Tibial nerve (tissue), 4 donors: ENCODE measurements at regions not wholly inside any gene's neighbourhood (a gene's known extent, or its start where the extent isn't known, plus 50 kb on each side); places are given as distances from the start of the nearest gene placed in this dataset.
A peak's percentile ranks its signal among the peaks of the same experiment; 100 is the strongest.

Source experiments
- DNase-seq, 2 donors: peaks; one replicate each; pipeline ENCODE4 v3.0.0-alpha.2; 2019; ENCODE audit warnings: low spot score in 2 of 2
- H3K27ac ChIP-seq, 4 donors: fragments of 200-600 bp; sonication (generic) in 3 of 4; one replicate each; pipeline ENCODE4 v1.5.1; 2017 to 2019; ENCODE audit warnings: mild to moderate bottlenecking in 1 of 4
- H3K27me3 ChIP-seq, 2 donors: fragments of 200-600 bp; sonication (generic) in 1 of 2; one replicate each; pipeline versions ENCODE4 v1.5.1 to v1.6.0; 2017 to 2019
- H3K36me3 ChIP-seq, 3 donors: fragments of 200-600 bp; sonication (generic); one replicate each; pipeline ENCODE4 v1.5.1; 2018 to 2019
- H3K4me1 ChIP-seq, 4 donors: fragments of 200-600 bp; sonication (generic) in 3 of 4; one replicate each; pipeline ENCODE4 v1.5.1; 2017 to 2019
- H3K4me3 ChIP-seq, 4 donors: fragments of 200-600 bp; sonication (generic) in 3 of 4; one replicate each; pipeline ENCODE4 v1.5.1; 2017 to 2019; ENCODE audit warnings: mild to moderate bottlenecking in 1 of 4, moderate library complexity in 1 of 4
- H3K9me3 ChIP-seq, 4 donors: fragments of 200-600 bp; sonication (generic) in 3 of 4; one replicate each; pipeline ENCODE4 v1.5.1; 2017 to 2019
- EP300 ChIP-seq, 2 donors: sonication (generic); formaldehyde crosslinking; IDR thresholded peaks; one replicate each; pipeline ENCODE4 v1.6.1; 2017; ENCODE audit warnings: antibody characterized with exemption in 2 of 2, mild to moderate bottlenecking in 1 of 2
- POLR2A ChIP-seq, 2 donors: fragments of 450-650 bp; IDR thresholded peaks; one replicate each; pipeline ENCODE4 v1.6.1; 2017; ENCODE audit warnings: antibody characterized with exemption in 2 of 2, mild to moderate bottlenecking in 2 of 2, moderate library complexity in 2 of 2
- WGBS, 2 donors: methylation state at CpG; one replicate each; pipeline ENCODE4 v1.1.5; 2018; 5-methylcytosine and 5-hydroxymethylcytosine counted together
- TF ChIP-seq, protein P1 (sequence below), 5 experiments: fragments of 200-600 bp in 3 of 5; fragments of 450-650 bp in 2 of 5; sonication (generic) in 3 of 5; IDR thresholded peaks; one replicate each; pipeline ENCODE4 v1.5.1; 2016 to 2019; ENCODE audit warnings: antibody characterized with exemption in 5 of 5, mild to moderate bottlenecking in 3 of 5, moderate library complexity in 2 of 5

DNA sequence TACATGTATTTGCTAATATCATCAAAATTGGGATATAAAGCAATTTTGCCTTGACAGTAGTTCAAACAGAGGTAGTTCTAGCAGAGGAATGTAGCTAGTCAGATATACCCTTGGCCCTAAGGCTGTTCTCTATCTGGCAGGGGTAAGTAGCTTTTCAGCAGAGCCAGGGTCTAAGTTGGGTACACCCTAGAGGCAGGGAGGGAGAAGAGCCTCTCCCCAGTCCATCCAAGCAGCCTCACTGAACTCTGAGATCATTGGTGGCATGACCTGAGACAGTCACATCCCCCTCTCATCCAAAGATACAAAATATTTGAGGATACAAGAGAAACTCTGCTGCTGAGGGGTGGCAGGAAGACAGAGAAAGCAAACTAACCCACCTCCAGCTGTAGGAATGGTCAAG is 343.7 kb downstream of the DHX15 start:
- DNase-seq: no peak
- Histone ChIP-seq H3K36me3 (no peaks in the 10 kb centered on the region), H3K4me3 (no peak overlapping the region), H3K27me3 (no peaks in the 10 kb centered on the region), H3K9me3 (no peaks in the 10 kb centered on the region), H3K27ac (peak overlapping the region in 1 of 4 donors; percentile 14), H3K4me1 (peaks cover 0 to 21% (median 0%) of the 10 kb centered on the region in 4 donors)
- no peak for TF ChIP-seq POLR2A (IDR thresholded peaks at IDR 0.05)
- TF ChIP-seq EP300 (IDR thresholded peaks at IDR 0.05): no peak
- TF ChIP-seq, protein P1, sequence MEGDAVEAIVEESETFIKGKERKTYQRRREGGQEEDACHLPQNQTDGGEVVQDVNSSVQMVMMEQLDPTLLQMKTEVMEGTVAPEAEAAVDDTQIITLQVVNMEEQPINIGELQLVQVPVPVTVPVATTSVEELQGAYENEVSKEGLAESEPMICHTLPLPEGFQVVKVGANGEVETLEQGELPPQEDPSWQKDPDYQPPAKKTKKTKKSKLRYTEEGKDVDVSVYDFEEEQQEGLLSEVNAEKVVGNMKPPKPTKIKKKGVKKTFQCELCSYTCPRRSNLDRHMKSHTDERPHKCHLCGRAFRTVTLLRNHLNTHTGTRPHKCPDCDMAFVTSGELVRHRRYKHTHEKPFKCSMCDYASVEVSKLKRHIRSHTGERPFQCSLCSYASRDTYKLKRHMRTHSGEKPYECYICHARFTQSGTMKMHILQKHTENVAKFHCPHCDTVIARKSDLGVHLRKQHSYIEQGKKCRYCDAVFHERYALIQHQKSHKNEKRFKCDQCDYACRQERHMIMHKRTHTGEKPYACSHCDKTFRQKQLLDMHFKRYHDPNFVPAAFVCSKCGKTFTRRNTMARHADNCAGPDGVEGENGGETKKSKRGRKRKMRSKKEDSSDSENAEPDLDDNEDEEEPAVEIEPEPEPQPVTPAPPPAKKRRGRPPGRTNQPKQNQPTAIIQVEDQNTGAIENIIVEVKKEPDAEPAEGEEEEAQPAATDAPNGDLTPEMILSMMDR (IDR thresholded peaks at IDR 0.05): no peak

DNA sequence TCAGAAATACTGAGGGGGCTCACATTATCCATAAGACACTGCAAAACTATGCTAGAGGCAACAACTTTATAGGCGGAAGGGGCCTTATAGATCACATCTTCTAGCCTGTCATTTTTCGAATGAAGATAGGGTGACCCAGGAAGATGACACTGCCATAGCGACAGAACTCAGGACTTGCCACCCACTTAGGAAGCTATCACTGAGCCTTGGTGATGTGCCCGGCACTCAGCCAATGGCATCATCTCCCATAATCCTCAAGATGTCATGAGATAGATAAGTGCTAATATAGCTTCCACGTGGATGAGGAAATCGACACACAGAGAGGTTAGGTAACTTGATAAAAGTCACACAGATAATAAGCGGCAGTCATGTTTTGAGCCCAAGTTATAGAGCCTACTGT is 346.6 kb downstream of the DHX15 start:
- TF ChIP-seq POLR2A (IDR thresholded peaks at IDR 0.05) (no peak), EP300 (IDR thresholded peaks at IDR 0.05) (no peak)
- TF ChIP-seq, protein P1 (IDR thresholded peaks at IDR 0.05): no peak
- Histone ChIP-seq H3K36me3 (no peaks in the 10 kb centered on the region), H3K9me3 (no peaks in the 10 kb centered on the region), H3K27me3 (no peaks in the 10 kb centered on the region), H3K4me1 (peaks cover 0 to 6% (median 0%) of the 10 kb centered on the region in 4 donors), H3K27ac (no peak overlapping the region), H3K4me3 (no peak overlapping the region)
- no peak for DNase-seq
- WGBS, 2 donors: 95 to 97% methylated on average over 7 of the region's 7 CpGs

DNA sequence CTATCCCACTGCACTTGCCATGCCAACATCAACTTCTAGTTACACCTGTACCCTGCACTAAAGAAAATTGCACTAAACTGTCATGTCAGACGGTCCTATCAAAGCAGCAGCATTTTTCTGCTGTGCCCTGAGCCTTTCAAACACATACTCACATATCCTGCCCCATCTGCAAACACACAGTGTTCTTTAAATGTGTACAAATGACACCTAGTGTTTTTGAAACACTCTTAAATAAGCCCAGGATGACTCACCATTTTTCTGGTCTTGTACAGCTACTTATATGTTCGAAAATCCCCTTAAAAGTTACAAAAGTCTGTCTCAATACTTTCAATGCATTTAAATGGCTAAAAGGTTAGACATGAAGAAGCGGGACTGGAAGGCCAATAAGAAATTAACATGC is 346.7 kb upstream of the PPARGC1A start:
- no peaks in the 10 kb centered on the region for H3K27me3 ChIP-seq
- TF ChIP-seq, protein P1 (IDR thresholded peaks at IDR 0.05): no peak
- TF ChIP-seq POLR2A (IDR thresholded peaks at IDR 0.05): no peak
- TF ChIP-seq EP300 (IDR thresholded peaks at IDR 0.05): no peak
- no peak overlapping the region for H3K27ac ChIP-seq
- no peak for DNase-seq
- no peaks in the 10 kb centered on the region for H3K36me3 ChIP-seq
- no peaks in the 10 kb centered on the region for H3K9me3 ChIP-seq
- WGBS, 2 donors: 84 to 85% methylated on average over 3 of the region's 3 CpGs
- no peak overlapping the region for H3K4me3 ChIP-seq
- H3K4me1 ChIP-seq: peaks cover 0 to 6% (median 0%) of the 10 kb centered on the region in 4 donors

DNA sequence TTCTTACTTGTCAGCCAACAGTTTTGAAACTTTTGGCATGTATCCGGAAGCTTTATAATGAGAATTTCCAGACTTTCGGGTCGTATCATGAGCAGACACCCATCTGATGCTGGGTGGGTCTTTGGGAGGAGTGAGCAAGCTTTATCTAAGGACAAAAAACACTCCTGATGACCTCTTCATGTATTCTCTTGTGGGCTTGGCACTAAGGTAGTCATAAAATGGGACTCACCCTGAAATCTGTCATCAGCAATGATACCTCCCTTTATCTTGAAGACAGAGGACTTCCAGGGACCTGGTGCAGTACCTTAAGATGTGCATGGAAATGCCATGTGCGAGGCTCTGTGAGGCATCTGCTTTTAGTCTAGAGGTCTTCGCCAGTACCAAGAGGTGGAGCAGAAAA is 346.3 kb upstream of the PPARGC1A start:
- DNase-seq: no peak
- TF ChIP-seq POLR2A (IDR thresholded peaks at IDR 0.05): no peak
- no peak for TF ChIP-seq EP300 (IDR thresholded peaks at IDR 0.05)
- TF ChIP-seq, protein P1 (IDR thresholded peaks at IDR 0.05): no peak
- H3K36me3 ChIP-seq: no peaks in the 10 kb centered on the region
- H3K4me1 ChIP-seq: peaks cover 0 to 5% (median 0%) of the 10 kb centered on the region in 4 donors
- H3K4me3 ChIP-seq: no peak overlapping the region
- H3K27me3 ChIP-seq: no peaks in the 10 kb centered on the region
- WGBS, 2 donors: 88 to 89% methylated on average over 5 of the region's 5 CpGs
- no peaks in the 10 kb centered on the region for H3K9me3 ChIP-seq
- H3K27ac ChIP-seq: no peak overlapping the region

DNA sequence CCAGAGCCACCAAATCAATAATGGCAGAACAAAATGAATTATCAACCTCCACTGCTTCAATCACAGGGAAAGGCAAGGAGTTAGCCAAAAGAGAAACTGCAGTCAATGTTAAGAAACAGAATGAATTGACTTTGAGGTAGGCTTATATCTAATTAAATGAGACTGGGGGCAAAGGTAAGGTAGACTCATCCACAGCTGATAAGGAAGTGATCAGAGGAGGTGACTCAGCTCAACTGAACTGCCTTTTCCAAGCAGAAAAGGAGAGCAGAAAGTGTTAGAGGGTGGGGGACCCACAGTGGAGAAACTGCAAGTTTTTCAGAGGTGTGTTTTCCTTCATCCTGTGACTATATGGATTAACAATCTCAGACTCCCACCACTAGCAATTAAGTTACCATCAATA is 345.8 kb upstream of the PPARGC1A start:
- no peak for DNase-seq
- Histone ChIP-seq H3K36me3 (no peaks in the 10 kb centered on the region), H3K4me3 (no peak overlapping the region), H3K27ac (no peak overlapping the region), H3K4me1 (peaks cover 0 to under 1% (median 0%) of the 10 kb centered on the region in 4 donors), H3K9me3 (no peaks in the 10 kb centered on the region), H3K27me3 (no peaks in the 10 kb centered on the region)
- TF ChIP-seq POLR2A (IDR thresholded peaks at IDR 0.05): no peak

DNA sequence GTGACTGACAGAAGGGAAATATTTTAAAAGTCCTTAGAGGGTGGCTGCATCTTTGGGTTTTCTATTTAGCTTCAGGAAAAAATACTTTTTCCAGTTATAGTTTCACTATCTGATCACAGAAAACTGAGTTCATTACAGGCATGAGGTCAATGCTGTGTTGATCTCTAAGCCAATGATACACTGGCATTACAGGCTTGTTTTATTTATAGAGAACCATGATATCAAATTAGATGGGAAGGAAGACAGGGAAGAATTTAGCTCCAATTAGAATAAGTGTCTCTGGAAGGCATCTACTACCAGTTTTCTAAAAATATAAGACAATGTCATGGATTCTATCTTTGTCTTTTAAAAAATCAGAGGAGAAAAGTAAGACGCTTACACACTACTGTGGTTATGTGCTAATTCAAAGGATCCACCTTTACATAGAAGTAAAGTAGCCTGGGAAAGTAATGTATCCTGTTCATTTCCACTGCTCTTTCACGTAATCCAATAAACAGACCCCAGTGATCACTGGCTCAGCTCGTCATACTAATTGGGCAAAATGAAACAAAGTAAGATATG is 344.5 kb upstream of the PPARGC1A start:
- H3K4me1 ChIP-seq: no peaks in the 10 kb centered on the region
- H3K36me3 ChIP-seq: no peaks in the 10 kb centered on the region
- H3K9me3 ChIP-seq: no peaks in the 10 kb centered on the region
- H3K27me3 ChIP-seq: no peaks in the 10 kb centered on the region
- no peak overlapping the region for H3K27ac ChIP-seq
- no peak for DNase-seq
- H3K4me3 ChIP-seq: no peak overlapping the region
- no peak for TF ChIP-seq EP300 (IDR thresholded peaks at IDR 0.05)
- TF ChIP-seq, protein P1 (IDR thresholded peaks at IDR 0.05): no peak
- TF ChIP-seq POLR2A (IDR thresholded peaks at IDR 0.05): no peak
- WGBS, 2 donors: 89 to 90% methylated on average over 3 of the region's 3 CpGs
